K562 (cell line): ENCODE measurements at regions not wholly inside any gene's neighbourhood (a gene's known extent, or its start where the extent isn't known, plus 50 kb on each side); places are given as distances from the start of the nearest gene placed in this dataset.

ENCODE experiments used
- ATAC-seq: fragments of 200-7000 bp; cut with Tn5 transposase; 3 replicates; pipeline ENCODE4 v1.9.1; 2020; ENCODE audit warnings: moderate library complexity
- BruUV-seq: library from RNA; stranded (reverse); fragments of 400-500 nt; replicated peaks from 2 replicates; lab custom pipeline; 2021; lab: Mats Ljungman, UMichigan
- CTCF ChIA-PET: fragments of 300-600 bp; formaldehyde crosslinking; extraction: SDS; loops from one replicate; lab custom pipeline; 2021; ENCODE audit warnings: low intra/inter-chr PET ratio; lab: Yijun Ruan, JAX
- POLR2A ChIA-PET: fragments of 300-600, 350-650 bp; sonication (Branson Sonifier 250); formaldehyde crosslinking; extraction: SDS; loops from one replicate; lab custom pipeline; 2021; ENCODE audit warnings: antibody characterized with exemption, inconsistent platforms; lab: Yijun Ruan, JAX
- DNase-seq, 4 experiments: peaks; one replicate each; pipeline versions ENCODE4 v3.0.0 to v3.0.0-alpha.2; 2011 to 2018; ENCODE audit warnings: low spot score in 3 of 4, mixed read lengths in 3 of 4; ENCODE audit errors: extremely low read depth in 1 of 4
- FAIRE-seq: peaks from 2 replicates; lab custom pipeline; 2011; peaks lifted over from hg19 to GRCh38; lab: Jason Lieb, UNC
- H2AFZ ChIP-seq: 2 replicates; pipeline ENCODE4 v1.6.0; 2011; ENCODE audit warnings: low read depth, low read length, control low read depth, inconsistent platforms
- H3K27ac ChIP-seq: fragments of 200-600 bp; 3 replicates; pipeline ENCODE4 v1.8.0; 2011; ENCODE audit warnings: low read depth, mild to moderate bottlenecking, control low read depth, inconsistent platforms, low read length, moderate library complexity, mixed read lengths; ENCODE audit errors: extremely low read depth
- H3K27me3 ChIP-seq, 2 experiments: fragments of 300-600 bp in 1 of 2; 2 replicates in 1 of 2; 3 replicates in 1 of 2; pipeline versions ENCODE4 v1.6.0 to v1.8.0; 2011; ENCODE audit warnings: inconsistent platforms in 2 of 2, low read length in 2 of 2, mild to moderate bottlenecking in 1 of 2, mixed read lengths in 1 of 2, moderate library complexity in 1 of 2; ENCODE audit not compliant: control insufficient read depth in 2 of 2, insufficient read depth in 2 of 2
- H3K36me3 ChIP-seq: fragments of 300-600 bp; 3 replicates; pipeline ENCODE4 v1.8.0; 2011; ENCODE audit warnings: mild to moderate bottlenecking, low read length, inconsistent platforms; ENCODE audit not compliant: control insufficient read depth, insufficient read depth
- H3K4me1 ChIP-seq, 2 experiments: fragments of 200-600 bp in 1 of 2; replicated peaks in 1 of 2; 2 replicates in 1 of 2; 3 replicates in 1 of 2; pipeline versions ENCODE4 v1.5.1 to v1.8.0; 2011; ENCODE audit warnings: inconsistent platforms in 2 of 2, low read length in 2 of 2, mild to moderate bottlenecking in 1 of 2, mixed read lengths in 1 of 2, moderate library complexity in 1 of 2; ENCODE audit not compliant: control insufficient read depth in 2 of 2, insufficient read depth in 2 of 2
- H3K4me2 ChIP-seq: 2 replicates; pipeline ENCODE4 v1.6.1; 2011; ENCODE audit warnings: low read length, control low read depth, inconsistent platforms, mixed read lengths; ENCODE audit not compliant: insufficient read depth
- H3K4me3 ChIP-seq: fragments of 200-600 bp; sonication (generic), shearing (Covaris generic); 2 replicates; pipeline ENCODE4 v1.5.1; 2016; ENCODE audit warnings: control low read depth, inconsistent platforms
- H3K79me2 ChIP-seq: fragments of 200-600 bp; 3 replicates; pipeline ENCODE4 v1.8.0; 2011; ENCODE audit warnings: low read length, inconsistent platforms; ENCODE audit not compliant: control insufficient read depth, insufficient read depth
- H3K9ac ChIP-seq, 2 experiments: 2 replicates each; pipeline versions ENCODE4 v1.6.0 to v1.6.1; 2011; ENCODE audit warnings: low read depth in 2 of 2, low read length in 2 of 2, control low read depth in 1 of 2, inconsistent platforms in 1 of 2, mild to moderate bottlenecking in 1 of 2, mixed read lengths in 1 of 2; ENCODE audit not compliant: insufficient read depth in 1 of 2
- H3K9me1 ChIP-seq: one replicate; pipeline ENCODE4 v1.6.0; 2011; ENCODE audit warnings: inconsistent platforms, mild to moderate bottlenecking, low read length, moderate library complexity; ENCODE audit not compliant: control insufficient read depth, insufficient read depth
- H3K9me3 ChIP-seq: replicated peaks from 2 replicates; pipeline ENCODE4 v1.5.1; 2011; ENCODE audit warnings: low read depth, low read length, inconsistent platforms; ENCODE audit not compliant: control insufficient read depth, insufficient read depth
- H4K20me1 ChIP-seq: replicated peaks from 2 replicates; pipeline ENCODE4 v1.6.1; 2011; ENCODE audit warnings: low read length, inconsistent platforms, mixed read lengths; ENCODE audit not compliant: control insufficient read depth, insufficient read depth
- BACH1 ChIP-seq: fragments of 200-800 bp; sonication (Bioruptor generic); IDR thresholded peaks from 2 replicates; pipeline ENCODE4 v1.6.1; 2016; ENCODE audit warnings: missing genetic modification characterization, missing compliant biosample characterization
- BRD4 ChIP-seq: fragments of 200-600 bp; sonication (generic); IDR thresholded peaks from 2 replicates; pipeline ENCODE4 v1.6.1; 2017; ENCODE audit warnings: inconsistent platforms
- FOS ChIP-seq: IDR thresholded peaks from 3 replicates; pipeline ENCODE4 v1.6.1; 2011; ENCODE audit not compliant: insufficient read length; ENCODE audit errors: extremely low read depth
- GABPB1 ChIP-seq: sonication (generic); formaldehyde crosslinking; IDR thresholded peaks from 2 replicates; pipeline ENCODE4 v1.8.0; 2022; ENCODE audit warnings: mild to moderate bottlenecking, missing genetic modification reagents
- MYBL2 ChIP-seq, 2 experiments: fragments of 450-650 bp in 1 of 2; sonication (generic) in 1 of 2; formaldehyde crosslinking in 1 of 2; IDR thresholded peaks; 2 replicates each; pipeline versions ENCODE4 v1.6.1 to v1.8.1; 2017 to 2022; ENCODE audit warnings: borderline replicate concordance in 1 of 2, inconsistent platforms in 1 of 2, low read depth in 1 of 2, mild to moderate bottlenecking in 1 of 2, missing genetic modification reagents in 1 of 2, moderate library complexity in 1 of 2
- NCOA1 ChIP-seq: fragments of 450-650 bp; IDR thresholded peaks from 2 replicates; pipeline ENCODE4 v1.6.1; 2016; ENCODE audit warnings: low read depth
- NFYB ChIP-seq: IDR thresholded peaks from 2 replicates; pipeline ENCODE4 v1.6.1; 2011; ENCODE audit warnings: mild to moderate bottlenecking, moderate library complexity; ENCODE audit not compliant: insufficient read length; ENCODE audit errors: extremely low read depth
- POLR2AphosphoS2 ChIP-seq: IDR thresholded peaks from 2 replicates; pipeline ENCODE4 v1.6.1; 2012; ENCODE audit warnings: low read length, improper control_type of control experiment
- POLR2B ChIP-seq: fragments of 450-650 bp; IDR thresholded peaks from 2 replicates; pipeline ENCODE4 v1.6.1; 2018; ENCODE audit warnings: low read depth; ENCODE audit not compliant: partially characterized antibody
- POLR2G ChIP-seq: fragments of 200-400 bp; formaldehyde crosslinking; IDR thresholded peaks from 2 replicates; pipeline ENCODE4 v1.6.1; 2017; ENCODE audit warnings: low read depth, mild to moderate bottlenecking, antibody characterized with exemption, low read length, moderate library complexity
- PTRF ChIP-seq: fragments of 450-650 bp; IDR thresholded peaks from 2 replicates; pipeline ENCODE4 v1.6.1; 2016; ENCODE audit warnings: mild to moderate bottlenecking, missing genetic modification characterization, missing compliant biosample characterization
- YBX1 ChIP-seq: fragments of 450-650 bp; IDR thresholded peaks from 2 replicates; pipeline ENCODE4 v1.7.1; 2016; ENCODE audit warnings: mild to moderate bottlenecking
- ZNF3 ChIP-seq: fragments of 250-450 bp; sonication (Bioruptor Pico); IDR thresholded peaks from 2 replicates; pipeline ENCODE4 v1.5.0; 2021; ENCODE audit warnings: mild to moderate bottlenecking, moderate library complexity
- ZNF436 ChIP-seq: fragments of 250-450, 450-650 bp; sonication (Bioruptor Pico); formaldehyde crosslinking; IDR thresholded peaks from 2 replicates; pipeline ENCODE4 v1.7.0; 2020; ENCODE audit warnings: mild to moderate bottlenecking
- ZNF444 ChIP-seq: fragments of 250-450 bp; sonication (Bioruptor Pico); IDR thresholded peaks from 2 replicates; pipeline ENCODE4 v1.4.0; 2020; ENCODE audit warnings: mild to moderate bottlenecking, moderate library complexity
- WGBS: fragments of 100-300 bp; shearing (Covaris generic); methylation state at CpG from one replicate; pipeline ENCODE4 v1.1.6; 2016; ENCODE audit warnings: low coverage, mixed read lengths; ENCODE audit not compliant: insufficient coverage; ENCODE audit errors: missing lambda C conversion rate; 5-methylcytosine and 5-hydroxymethylcytosine counted together
- in situ Hi-C: fragments of 300-500 bp; cut with MboI; formaldehyde crosslinking; loops from 4 replicates; pipeline ENCODE4 v1.15.0; 2018; ENCODE audit warnings: inconsistent platforms, mixed read lengths
- intact Hi-C: fragments of 100-400 bp; cut with micrococcal nuclease; formaldehyde crosslinking; loops from 2 replicates; pipeline ENCODE4 v1.14.2; 2022
- TF ChIP-seq, protein P1 (sequence below): fragments of 450-650 bp; formaldehyde crosslinking; IDR thresholded peaks from 2 replicates; pipeline ENCODE4 v1.4.0; 2020; ENCODE audit warnings: mild to moderate bottlenecking, moderate library complexity
- TF ChIP-seq, protein P2 (sequence below): sonication (generic); IDR thresholded peaks from 2 replicates; pipeline ENCODE4 v1.6.1; 2016
- TF ChIP-seq, protein P3 (sequence below): fragments of 200-800 bp; sonication (Bioruptor generic); IDR thresholded peaks from 2 replicates; pipeline ENCODE4 v1.6.1; 2016; ENCODE audit warnings: missing genetic modification characterization, missing compliant biosample characterization

DNA sequence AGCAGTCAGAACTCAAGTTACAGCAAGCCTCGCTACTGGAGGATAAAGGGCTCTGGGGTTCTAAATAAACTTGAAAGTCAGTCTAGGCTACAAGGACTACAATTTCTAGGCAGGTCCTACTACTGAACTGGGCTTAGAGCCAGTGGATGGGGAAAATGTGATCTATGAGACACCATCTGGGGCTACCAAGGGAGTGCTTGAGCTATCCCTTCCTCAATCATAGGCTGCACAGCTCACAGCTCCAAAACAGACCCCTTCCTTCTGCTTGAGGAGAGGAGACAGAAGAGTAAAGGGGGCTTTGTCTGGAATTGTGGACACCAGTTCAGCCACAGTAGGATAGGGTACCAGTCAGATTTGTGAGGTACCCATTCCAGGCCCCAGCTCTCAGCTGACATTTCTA, 145.8 kb upstream of the SNX7 start:
- BruUV-seq: no TSS peak
- H3K9me3 ChIP-seq: peaks cover 3% of the 10 kb centered on the region; the same call in 1 of the 2 replicates
- POLR2A ChIA-PET: no interaction called here
- H3K27me3 ChIP-seq: no peaks in the 10 kb centered on the region
- H2AFZ ChIP-seq: no peak overlapping the region
- WGBS: 0% methylated on average over 1 of the region's 1 CpG
- no peaks in the 10 kb centered on the region for H4K20me1 ChIP-seq
- H3K79me2 ChIP-seq: no peaks in the 10 kb centered on the region
- H3K4me3 ChIP-seq: no peak overlapping the region
- H3K9me1 ChIP-seq: no peaks in the 10 kb centered on the region
- intact Hi-C loops: no loop called here
- no peak for FAIRE-seq
- DNase-seq: no peak
- in situ Hi-C loops: no loop called here
- H3K36me3 ChIP-seq: no peaks in the 10 kb centered on the region
- no peaks in the 10 kb centered on the region for H3K4me1 ChIP-seq
- no peak overlapping the region for H3K27ac ChIP-seq
- H3K9ac ChIP-seq: no peak overlapping the region
- no peak overlapping the region for H3K4me2 ChIP-seq
- CTCF ChIA-PET: no interaction called here
- ATAC-seq: no peak
- TF ChIP-seq POLR2B: no peak
- TF ChIP-seq, protein P1, sequence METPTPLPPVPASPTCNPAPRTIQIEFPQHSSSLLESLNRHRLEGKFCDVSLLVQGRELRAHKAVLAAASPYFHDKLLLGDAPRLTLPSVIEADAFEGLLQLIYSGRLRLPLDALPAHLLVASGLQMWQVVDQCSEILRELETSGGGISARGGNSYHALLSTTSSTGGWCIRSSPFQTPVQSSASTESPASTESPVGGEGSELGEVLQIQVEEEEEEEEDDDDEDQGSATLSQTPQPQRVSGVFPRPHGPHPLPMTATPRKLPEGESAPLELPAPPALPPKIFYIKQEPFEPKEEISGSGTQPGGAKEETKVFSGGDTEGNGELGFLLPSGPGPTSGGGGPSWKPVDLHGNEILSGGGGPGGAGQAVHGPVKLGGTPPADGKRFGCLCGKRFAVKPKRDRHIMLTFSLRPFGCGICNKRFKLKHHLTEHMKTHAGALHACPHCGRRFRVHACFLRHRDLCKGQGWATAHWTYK (CRISPR knock-in tag): no peak
- TF ChIP-seq FOS: no peak
- TF ChIP-seq BRD4: no peak
- no peak for TF ChIP-seq ZNF436 (CRISPR knock-in tag)
- TF ChIP-seq POLR2G: no peak
- TF ChIP-seq, protein P2, sequence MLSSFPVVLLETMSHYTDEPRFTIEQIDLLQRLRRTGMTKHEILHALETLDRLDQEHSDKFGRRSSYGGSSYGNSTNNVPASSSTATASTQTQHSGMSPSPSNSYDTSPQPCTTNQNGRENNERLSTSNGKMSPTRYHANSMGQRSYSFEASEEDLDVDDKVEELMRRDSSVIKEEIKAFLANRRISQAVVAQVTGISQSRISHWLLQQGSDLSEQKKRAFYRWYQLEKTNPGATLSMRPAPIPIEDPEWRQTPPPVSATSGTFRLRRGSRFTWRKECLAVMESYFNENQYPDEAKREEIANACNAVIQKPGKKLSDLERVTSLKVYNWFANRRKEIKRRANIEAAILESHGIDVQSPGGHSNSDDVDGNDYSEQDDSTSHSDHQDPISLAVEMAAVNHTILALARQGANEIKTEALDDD: no peak
- no peak for TF ChIP-seq NFYB
- no peak for TF ChIP-seq GABPB1 (CRISPR knock-in tag)
- no peak for TF ChIP-seq PTRF
- TF ChIP-seq, protein P3, sequence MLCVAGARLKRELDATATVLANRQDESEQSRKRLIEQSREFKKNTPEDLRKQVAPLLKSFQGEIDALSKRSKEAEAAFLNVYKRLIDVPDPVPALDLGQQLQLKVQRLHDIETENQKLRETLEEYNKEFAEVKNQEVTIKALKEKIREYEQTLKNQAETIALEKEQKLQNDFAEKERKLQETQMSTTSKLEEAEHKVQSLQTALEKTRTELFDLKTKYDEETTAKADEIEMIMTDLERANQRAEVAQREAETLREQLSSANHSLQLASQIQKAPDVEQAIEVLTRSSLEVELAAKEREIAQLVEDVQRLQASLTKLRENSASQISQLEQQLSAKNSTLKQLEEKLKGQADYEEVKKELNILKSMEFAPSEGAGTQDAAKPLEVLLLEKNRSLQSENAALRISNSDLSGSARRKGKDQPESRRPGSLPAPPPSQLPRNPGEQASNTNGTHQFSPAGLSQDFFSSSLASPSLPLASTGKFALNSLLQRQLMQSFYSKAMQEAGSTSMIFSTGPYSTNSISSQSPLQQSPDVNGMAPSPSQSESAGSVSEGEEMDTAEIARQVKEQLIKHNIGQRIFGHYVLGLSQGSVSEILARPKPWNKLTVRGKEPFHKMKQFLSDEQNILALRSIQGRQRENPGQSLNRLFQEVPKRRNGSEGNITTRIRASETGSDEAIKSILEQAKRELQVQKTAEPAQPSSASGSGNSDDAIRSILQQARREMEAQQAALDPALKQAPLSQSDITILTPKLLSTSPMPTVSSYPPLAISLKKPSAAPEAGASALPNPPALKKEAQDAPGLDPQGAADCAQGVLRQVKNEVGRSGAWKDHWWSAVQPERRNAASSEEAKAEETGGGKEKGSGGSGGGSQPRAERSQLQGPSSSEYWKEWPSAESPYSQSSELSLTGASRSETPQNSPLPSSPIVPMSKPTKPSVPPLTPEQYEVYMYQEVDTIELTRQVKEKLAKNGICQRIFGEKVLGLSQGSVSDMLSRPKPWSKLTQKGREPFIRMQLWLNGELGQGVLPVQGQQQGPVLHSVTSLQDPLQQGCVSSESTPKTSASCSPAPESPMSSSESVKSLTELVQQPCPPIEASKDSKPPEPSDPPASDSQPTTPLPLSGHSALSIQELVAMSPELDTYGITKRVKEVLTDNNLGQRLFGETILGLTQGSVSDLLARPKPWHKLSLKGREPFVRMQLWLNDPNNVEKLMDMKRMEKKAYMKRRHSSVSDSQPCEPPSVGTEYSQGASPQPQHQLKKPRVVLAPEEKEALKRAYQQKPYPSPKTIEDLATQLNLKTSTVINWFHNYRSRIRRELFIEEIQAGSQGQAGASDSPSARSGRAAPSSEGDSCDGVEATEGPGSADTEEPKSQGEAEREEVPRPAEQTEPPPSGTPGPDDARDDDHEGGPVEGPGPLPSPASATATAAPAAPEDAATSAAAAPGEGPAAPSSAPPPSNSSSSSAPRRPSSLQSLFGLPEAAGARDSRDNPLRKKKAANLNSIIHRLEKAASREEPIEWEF: no peak
- TF ChIP-seq YBX1: no peak
- TF ChIP-seq NCOA1: no peak
- TF ChIP-seq BACH1: no peak
- TF ChIP-seq MYBL2 (IDR thresholded peaks at IDR 0.05; ENCODE audit: low read depth): no peak
- TF ChIP-seq MYBL2 (CRISPR knock-in tag; IDR thresholded peaks at IDR 0.05; ENCODE audit: borderline replicate concordance): no peak
- no peak for TF ChIP-seq ZNF3
- no peak for TF ChIP-seq POLR2AphosphoS2
- no peak for TF ChIP-seq ZNF444 (CRISPR knock-in tag)
